T follicular helper cell (primary cell): ENCODE measurements at regions not wholly inside any gene's neighbourhood (a gene's known extent, or its start where the extent isn't known, plus 50 kb on each side); places are given as distances from the start of the nearest gene placed in this dataset.
"Not testable (repeated sequence)": the region's sequence is repeated elsewhere in the genome, so short reads cannot be mapped to it uniquely, and the experiment has no call there.

Experiments used
- DNase-seq: peaks from one replicate; pipeline ENCODE4 v3.0.0-alpha.2; 2020; ENCODE audit warnings: low read depth

- no peak for DNase-seq
Measured at GRCh38 chr7:87007038-87007437, 52.4 kb downstream of the ELAPOR2 start.

GRCh38 chr7:87004956-87005355 is 54.5 kb downstream of the ELAPOR2 start:
- no peak for DNase-seq

- DNase-seq = no peak
Measured at GRCh38 chr7:87003872-87004798, 55.3 kb downstream of the ELAPOR2 start.

GRCh38 chr7:87001214-87001613 is 58.2 kb downstream of the ELAPOR2 start:
- DNase-seq = no peak

- no peak for DNase-seq
Measured at GRCh38 chr7:87000344-87000743, 59.1 kb downstream of the ELAPOR2 start.

- no peak for DNase-seq
Measured at GRCh38 chr7:86999750-87000149, 59.7 kb downstream of the ELAPOR2 start.

- DNase-seq = no peak
Measured at GRCh38 chr7:86995814-86996213, 63.6 kb downstream of the ELAPOR2 start.

GRCh38 chr7:86995052-86995725 is 64.3 kb downstream of the ELAPOR2 start:
- no peak for DNase-seq

GRCh38 chr7:86991771-86992191 is 67.7 kb downstream of the ELAPOR2 start:
- no peak for DNase-seq

- DNase-seq = no peak
Measured at GRCh38 chr7:86991093-86991769, 68.2 kb downstream of the ELAPOR2 start.

- no peak for DNase-seq
Measured at GRCh38 chr7:86989407-86989806, 70.0 kb downstream of the ELAPOR2 start.

GRCh38 chr7:86987834-86988233 is 71.6 kb downstream of the ELAPOR2 start:
- DNase-seq = not testable (repeated sequence)

- DNase-seq = not testable (repeated sequence)
Measured at GRCh38 chr7:86987358-86987757, 72.1 kb downstream of the ELAPOR2 start.

GRCh38 chr7:86985342-86985741 is 74.1 kb downstream of the ELAPOR2 start:
- not testable (repeated sequence) for DNase-seq

GRCh38 chr7:86983654-86984053 is 75.8 kb downstream of the ELAPOR2 start:
- DNase-seq = not testable (repeated sequence)

- DNase-seq = not testable (repeated sequence)
Measured at GRCh38 chr7:86981937-86982336, 77.5 kb downstream of the ELAPOR2 start.

GRCh38 chr7:86981127-86981526 is 78.3 kb downstream of the ELAPOR2 start:
- no peak for DNase-seq

GRCh38 chr7:86980223-86980622 is 79.2 kb downstream of the ELAPOR2 start:
- no peak for DNase-seq

GRCh38 chr7:86978808-86979506 is 80.5 kb downstream of the ELAPOR2 start:
- DNase-seq = no peak

GRCh38 chr7:86976958-86977357 is 82.5 kb downstream of the ELAPOR2 start:
- DNase-seq = no peak

GRCh38 chr7:86975914-86976313 is 83.5 kb downstream of the ELAPOR2 start:
- no peak for DNase-seq

GRCh38 chr7:86975449-86975848 is 84.0 kb downstream of the ELAPOR2 start:
- no peak for DNase-seq
